Kidney epithelial cell (primary cell): ENCODE measurements at regions not wholly inside any gene's neighbourhood (a gene's known extent, or its start where the extent isn't known, plus 50 kb on each side); places are given as distances from the start of the nearest gene placed in this dataset.

Experiments
- DNase-seq: peaks from one replicate; pipeline ENCODE4 v3.0.0-alpha.2; 2010; ENCODE audit warnings: low read depth
- H3K27me3 ChIP-seq: 2 replicates; pipeline ENCODE4 v1.6.0; 2011; ENCODE audit warnings: low read length; ENCODE audit not compliant: control insufficient read depth, insufficient read depth
- H3K36me3 ChIP-seq: 2 replicates; pipeline ENCODE4 v1.5.1; 2011; ENCODE audit warnings: low read length; ENCODE audit not compliant: control insufficient read depth, insufficient read depth
- H3K4me3 ChIP-seq: 2 replicates; pipeline ENCODE4 v1.5.1; 2011; ENCODE audit warnings: low read depth, mild to moderate bottlenecking, control low read depth, low read length
- CTCF ChIP-seq: IDR thresholded peaks from 2 replicates; pipeline ENCODE4 v1.5.1; 2011; ENCODE audit warnings: mild to moderate bottlenecking, moderate library complexity, low read length, control low read depth, inconsistent platforms; ENCODE audit not compliant: insufficient read depth, poor library complexity, severe bottlenecking

GRCh38 chr13:62682788-62683187 is 1267.1 kb upstream of the PCDH20 start:
- no peaks in the 10 kb centered on the region for H3K27me3 ChIP-seq
- no peaks in the 10 kb centered on the region for H3K36me3 ChIP-seq
- H3K4me3 ChIP-seq: no peak overlapping the region
- DNase-seq: no peak
- no peak for TF ChIP-seq CTCF

DNA sequence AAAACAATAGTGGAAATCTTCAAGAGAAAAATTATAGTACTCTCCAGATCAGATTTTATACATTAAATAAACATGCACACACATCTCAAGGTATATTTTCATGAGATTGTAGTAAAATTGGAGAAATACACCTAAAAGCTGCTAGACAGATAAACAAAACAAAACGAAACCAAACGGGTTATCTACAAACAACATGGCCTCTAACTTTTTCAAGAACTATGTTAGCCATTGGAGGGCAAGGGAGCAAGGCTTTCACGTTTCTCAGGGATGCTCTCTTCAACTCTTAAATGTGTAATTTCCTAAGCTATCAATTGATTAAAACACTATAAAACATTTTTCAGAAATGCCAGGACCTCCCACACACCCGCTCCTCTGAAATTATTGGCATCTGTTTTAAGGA is 1262.4 kb upstream of the PCDH20 start:
- H3K27me3 ChIP-seq: no peaks in the 10 kb centered on the region
- no peak for TF ChIP-seq CTCF
- H3K4me3 ChIP-seq: no peak overlapping the region
- no peak for DNase-seq
- H3K36me3 ChIP-seq: no peaks in the 10 kb centered on the region

- no peak for TF ChIP-seq CTCF
- Histone ChIP-seq H3K4me3 (no peak overlapping the region), H3K27me3 (no peaks in the 10 kb centered on the region), H3K36me3 (no peaks in the 10 kb centered on the region)
- DNase-seq: no peak
These were observed 1248.1 kb upstream of the PCDH20 start for GRCh38 chr13:62663767-62664166.

DNA sequence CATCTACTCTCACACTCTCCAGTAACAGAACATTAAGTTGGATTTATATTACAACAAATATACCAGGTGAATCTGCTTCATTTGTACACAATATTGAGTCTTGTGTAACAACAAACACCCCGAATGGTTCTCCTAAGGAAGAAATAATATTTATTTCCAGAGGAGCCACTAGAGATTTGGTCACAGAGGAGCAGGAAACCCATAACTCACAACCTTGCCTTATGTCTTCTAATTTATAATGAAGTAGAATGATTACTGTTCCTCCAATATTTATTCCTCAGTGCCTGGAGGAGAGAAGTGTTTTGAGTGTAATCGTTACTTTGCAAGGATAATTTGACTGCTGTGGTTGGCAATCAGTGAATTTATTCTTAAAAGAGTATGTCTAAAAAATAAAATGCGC is 1243.7 kb upstream of the PCDH20 start:
- H3K4me3 ChIP-seq: no peak overlapping the region
- TF ChIP-seq CTCF: no peak
- DNase-seq: no peak
- H3K27me3 ChIP-seq: no peaks in the 10 kb centered on the region
- no peaks in the 10 kb centered on the region for H3K36me3 ChIP-seq

DNA sequence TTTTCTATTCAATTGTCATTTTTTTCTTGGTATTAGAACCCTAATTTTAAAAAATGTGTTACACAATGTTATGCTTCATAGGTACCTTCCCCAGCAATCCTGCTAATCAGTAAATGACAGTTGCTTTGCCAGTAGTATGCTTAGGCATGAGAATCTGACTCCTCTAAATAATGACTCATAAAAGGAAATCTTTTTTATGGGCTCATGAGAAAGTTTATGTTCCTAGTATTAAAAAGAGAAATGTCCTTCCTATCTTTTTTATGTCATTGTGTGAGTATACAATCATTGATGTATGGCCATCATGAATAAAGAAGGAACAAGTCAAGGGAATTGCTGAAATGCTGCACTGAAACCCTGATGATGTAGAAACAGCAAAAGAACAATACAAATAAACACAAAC is 1237.7 kb upstream of the PCDH20 start:
- Histone ChIP-seq H3K27me3 (no peaks in the 10 kb centered on the region), H3K36me3 (no peaks in the 10 kb centered on the region), H3K4me3 (no peak overlapping the region)
- DNase-seq: no peak
- no peak for TF ChIP-seq CTCF

GRCh38 chr13:62643799-62644524 is 1228.3 kb upstream of the PCDH20 start:
- no peak overlapping the region for H3K4me3 ChIP-seq
- H3K27me3 ChIP-seq: no peaks in the 10 kb centered on the region
- DNase-seq: no peak
- no peaks in the 10 kb centered on the region for H3K36me3 ChIP-seq
- no peak for TF ChIP-seq CTCF
